ENCODE measurements at regions not wholly inside any gene's neighbourhood (a gene's known extent, or its start where the extent isn't known, plus 50 kb on each side); places are given as distances from the start of the nearest gene placed in this dataset.

DNA sequence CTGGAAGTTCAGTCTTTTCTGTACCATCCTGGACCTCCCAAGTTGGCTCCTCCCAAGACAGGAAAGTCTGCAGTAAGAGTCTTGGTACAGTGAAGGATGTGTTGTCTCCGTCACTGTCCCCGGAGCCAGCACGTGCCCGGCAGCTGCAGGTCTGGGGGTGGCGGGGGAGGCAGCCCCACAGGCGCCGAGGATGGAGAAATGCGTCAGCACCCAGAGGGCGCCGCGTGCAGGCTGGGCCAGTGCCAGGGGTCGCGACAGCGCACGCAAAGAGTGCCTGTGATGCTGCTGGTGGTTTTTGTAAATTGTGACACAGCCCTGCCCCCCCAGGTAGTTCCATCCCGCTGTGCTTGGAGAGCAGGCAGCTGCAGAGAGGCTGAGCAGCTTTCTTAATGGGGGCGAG is 1200.5 kb downstream of the BRD1 start:
- Histone ChIP-seq H3K9ac (ENCODE audit: low read depth, low read length) (no peak overlapping the region), H3K18ac (ENCODE audit: low read depth, low read length) (no peak overlapping the region), H3K14ac (replicated peaks; ENCODE audit: low read depth, low read length) (no peak overlapping the region), H2BK15ac (ENCODE audit: low read depth, low read length) (no peak overlapping the region), H3K4me2 (ENCODE audit: low read depth, low read length) (no peak overlapping the region), H2AK5ac (ENCODE audit: low read depth, low read length) (no peak overlapping the region), H3K56ac (ENCODE audit: extremely low read depth, insufficient read depth, low read length) (no peak overlapping the region), H2AFZ (replicated peaks; ENCODE audit: low read length, poor library complexity) (no peak overlapping the region), H3K9me3 (ENCODE audit: control insufficient read depth, insufficient read depth, low read length) (peaks cover 63% of the 10 kb centered on the region), H2BK5ac (ENCODE audit: low read depth, low read length, poor library complexity, severe bottlenecking) (no peak overlapping the region), H3K36me3 (ENCODE audit: control insufficient read depth, insufficient read depth, low read length) (no peaks in the 10 kb centered on the region), H2BK20ac (ENCODE audit: low read depth, low read length) (no peak overlapping the region), H3K4me1 (ENCODE audit: control insufficient read depth, insufficient read depth, low read length) (no peaks in the 10 kb centered on the region), H2AK9ac (replicated peaks; ENCODE audit: low read depth, low read length, poor library complexity) (no peak overlapping the region), H3K27me3 (ENCODE audit: control insufficient read depth, insufficient read depth, low read length) (no peaks in the 10 kb centered on the region), H3K9me1 (ENCODE audit: insufficient read depth, low read length) (no peaks in the 10 kb centered on the region), H3K4ac (ENCODE audit: low read depth, low read length) (no peak overlapping the region), H3K27ac (ENCODE audit: insufficient read depth, low read length) (no peak overlapping the region), H4K8ac (ENCODE audit: low read depth in 2 of 2, low read length in 2 of 2) (no peak overlapping the region), H3K23ac (ENCODE audit: low read depth, low read length) (no peak overlapping the region), H3K79me1 (ENCODE audit: low read depth in 1 of 2, low read length in 2 of 2) (no peaks in the 10 kb centered on the region), H4K91ac (ENCODE audit: insufficient read depth, low read depth, low read length) (no peak overlapping the region), H2BK120ac (ENCODE audit: low read depth, low read length) (no peak overlapping the region), H4K20me1 (ENCODE audit: insufficient read depth, low read length) (no peaks in the 10 kb centered on the region), H4K5ac (ENCODE audit: low read depth, low read length) (no peak overlapping the region), H3K4me3 (ENCODE audit: insufficient read depth, low read depth, low read length) (no peak overlapping the region)
- intact Hi-C loops (cut with micrococcal nuclease), result no loop called here
- no TSS peak for BruUV-seq (replicated peaks)
- no peak for DNase-seq
- POLR2A ChIA-PET (ENCODE audit: unreplicated experiment), result no interaction called here
- no peak for ATAC-seq (ENCODE audit: low read depth)
- in situ Hi-C loops (cut with MboI; ENCODE audit: low sequenced_read_pairs), result no loop called here
- CTCF ChIA-PET, result no interaction called here
- dilution Hi-C loops (cut with HindIII; ENCODE audit: low sequenced_read_pairs, unreplicated experiment), result no loop called here
- TF ChIP-seq, protein P1, sequence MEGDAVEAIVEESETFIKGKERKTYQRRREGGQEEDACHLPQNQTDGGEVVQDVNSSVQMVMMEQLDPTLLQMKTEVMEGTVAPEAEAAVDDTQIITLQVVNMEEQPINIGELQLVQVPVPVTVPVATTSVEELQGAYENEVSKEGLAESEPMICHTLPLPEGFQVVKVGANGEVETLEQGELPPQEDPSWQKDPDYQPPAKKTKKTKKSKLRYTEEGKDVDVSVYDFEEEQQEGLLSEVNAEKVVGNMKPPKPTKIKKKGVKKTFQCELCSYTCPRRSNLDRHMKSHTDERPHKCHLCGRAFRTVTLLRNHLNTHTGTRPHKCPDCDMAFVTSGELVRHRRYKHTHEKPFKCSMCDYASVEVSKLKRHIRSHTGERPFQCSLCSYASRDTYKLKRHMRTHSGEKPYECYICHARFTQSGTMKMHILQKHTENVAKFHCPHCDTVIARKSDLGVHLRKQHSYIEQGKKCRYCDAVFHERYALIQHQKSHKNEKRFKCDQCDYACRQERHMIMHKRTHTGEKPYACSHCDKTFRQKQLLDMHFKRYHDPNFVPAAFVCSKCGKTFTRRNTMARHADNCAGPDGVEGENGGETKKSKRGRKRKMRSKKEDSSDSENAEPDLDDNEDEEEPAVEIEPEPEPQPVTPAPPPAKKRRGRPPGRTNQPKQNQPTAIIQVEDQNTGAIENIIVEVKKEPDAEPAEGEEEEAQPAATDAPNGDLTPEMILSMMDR (conservative IDR thresholded peaks at IDR 0.05; ENCODE audit: low read depth, low read length), result no peak
- TF ChIP-seq CEBPB (IDR thresholded peaks at IDR 0.05; ENCODE audit: low read depth, low read length) (no peak), CHD1 (IDR thresholded peaks at IDR 0.05; ENCODE audit: low read depth, low read length) (no peak), RAD21 (IDR thresholded peaks at IDR 0.05; ENCODE audit: low read length) (no peak), RFX5 (IDR thresholded peaks at IDR 0.05; ENCODE audit: low read depth, low read length) (no peak), BHLHE40 (IDR thresholded peaks at IDR 0.05; ENCODE audit: low read depth, low read length) (0 out of 2 replicates have a peak, but pooled peaks have one; percentile 12)
- no CpG with 5 or more reads among the region's 17 CpGs for WGBS, 2 experiments (ENCODE audit: extremely low coverage in 2 of 2, insufficient read length in 1 of 2)

All from IMR-90 (cell line).